HepG2 (cell line): ENCODE measurements at regions not wholly inside any gene's neighbourhood (a gene's known extent, or its start where the extent isn't known, plus 50 kb on each side); places are given as distances from the start of the nearest gene placed in this dataset.

Experiments used
- FOXA1 ChIP-seq, 2 experiments: fragments of 450-650 bp in 1 of 2; sonication (generic) in 1 of 2; formaldehyde crosslinking in 1 of 2; IDR thresholded peaks; 2 replicates each; pipeline versions ENCODE4 v1.4.0 to v1.6.1; 2016 to 2020; ENCODE audit warnings: missing genetic modification reagents in 1 of 2
- GABPA ChIP-seq, 2 experiments: IDR thresholded peaks; 2 replicates each; pipeline ENCODE4 v1.6.1; 2011 to 2016; ENCODE audit warnings: low read depth in 2 of 2, low read length in 1 of 2, missing biosample characterization in 1 of 2, missing genetic modification characterization in 1 of 2
- GMEB1 ChIP-seq: sonication (generic); formaldehyde crosslinking; IDR thresholded peaks from 2 replicates; pipeline ENCODE4 v1.5.1; 2020; ENCODE audit warnings: missing genetic modification reagents, mild to moderate bottlenecking, borderline replicate concordance
- IRX3 ChIP-seq: sonication (generic); formaldehyde crosslinking; IDR thresholded peaks from 2 replicates; pipeline ENCODE4 v1.8.1; 2023; ENCODE audit warnings: mild to moderate bottlenecking, low read depth, missing genetic modification reagents, borderline replicate concordance
- SIX1 ChIP-seq: sonication (generic); formaldehyde crosslinking; IDR thresholded peaks from 2 replicates; pipeline ENCODE4 v1.4.0; 2020; ENCODE audit warnings: missing genetic modification reagents, borderline replicate concordance
- TSC22D2 ChIP-seq: sonication (generic); formaldehyde crosslinking; IDR thresholded peaks from 2 replicates; pipeline ENCODE4 v1.5.1; 2020; ENCODE audit warnings: missing genetic modification reagents, mild to moderate bottlenecking, borderline replicate concordance
- ZBTB7B ChIP-seq: sonication (generic); formaldehyde crosslinking; IDR thresholded peaks from 2 replicates; pipeline ENCODE4 v1.4.0; 2020; ENCODE audit warnings: missing genetic modification reagents
- ZIK1 ChIP-seq: sonication (generic); formaldehyde crosslinking; IDR thresholded peaks from 2 replicates; pipeline ENCODE4 v1.5.0; 2020; ENCODE audit warnings: mild to moderate bottlenecking, low read depth, missing genetic modification reagents, borderline replicate concordance
- ZNF17 ChIP-seq: sonication (generic); formaldehyde crosslinking; IDR thresholded peaks from 2 replicates; pipeline ENCODE4 v1.5.0; 2020; ENCODE audit warnings: mild to moderate bottlenecking, missing genetic modification reagents
- ZNF580 ChIP-seq: IDR thresholded peaks from 2 replicates; pipeline ENCODE4 v1.6.1; 2016; ENCODE audit warnings: low read depth, borderline replicate concordance
- TF ChIP-seq, protein P1 (sequence below): sonication (generic); formaldehyde crosslinking; IDR thresholded peaks from 2 replicates; pipeline ENCODE4 v1.5.1; 2020; ENCODE audit warnings: mild to moderate bottlenecking, missing genetic modification reagents, borderline replicate concordance
- TF ChIP-seq, protein P2 (sequence below): sonication (generic); formaldehyde crosslinking; IDR thresholded peaks from 2 replicates; pipeline ENCODE4 v1.8.0; 2022; ENCODE audit warnings: missing genetic modification reagents, mild to moderate bottlenecking, borderline replicate concordance

- TF ChIP-seq, protein P1, sequence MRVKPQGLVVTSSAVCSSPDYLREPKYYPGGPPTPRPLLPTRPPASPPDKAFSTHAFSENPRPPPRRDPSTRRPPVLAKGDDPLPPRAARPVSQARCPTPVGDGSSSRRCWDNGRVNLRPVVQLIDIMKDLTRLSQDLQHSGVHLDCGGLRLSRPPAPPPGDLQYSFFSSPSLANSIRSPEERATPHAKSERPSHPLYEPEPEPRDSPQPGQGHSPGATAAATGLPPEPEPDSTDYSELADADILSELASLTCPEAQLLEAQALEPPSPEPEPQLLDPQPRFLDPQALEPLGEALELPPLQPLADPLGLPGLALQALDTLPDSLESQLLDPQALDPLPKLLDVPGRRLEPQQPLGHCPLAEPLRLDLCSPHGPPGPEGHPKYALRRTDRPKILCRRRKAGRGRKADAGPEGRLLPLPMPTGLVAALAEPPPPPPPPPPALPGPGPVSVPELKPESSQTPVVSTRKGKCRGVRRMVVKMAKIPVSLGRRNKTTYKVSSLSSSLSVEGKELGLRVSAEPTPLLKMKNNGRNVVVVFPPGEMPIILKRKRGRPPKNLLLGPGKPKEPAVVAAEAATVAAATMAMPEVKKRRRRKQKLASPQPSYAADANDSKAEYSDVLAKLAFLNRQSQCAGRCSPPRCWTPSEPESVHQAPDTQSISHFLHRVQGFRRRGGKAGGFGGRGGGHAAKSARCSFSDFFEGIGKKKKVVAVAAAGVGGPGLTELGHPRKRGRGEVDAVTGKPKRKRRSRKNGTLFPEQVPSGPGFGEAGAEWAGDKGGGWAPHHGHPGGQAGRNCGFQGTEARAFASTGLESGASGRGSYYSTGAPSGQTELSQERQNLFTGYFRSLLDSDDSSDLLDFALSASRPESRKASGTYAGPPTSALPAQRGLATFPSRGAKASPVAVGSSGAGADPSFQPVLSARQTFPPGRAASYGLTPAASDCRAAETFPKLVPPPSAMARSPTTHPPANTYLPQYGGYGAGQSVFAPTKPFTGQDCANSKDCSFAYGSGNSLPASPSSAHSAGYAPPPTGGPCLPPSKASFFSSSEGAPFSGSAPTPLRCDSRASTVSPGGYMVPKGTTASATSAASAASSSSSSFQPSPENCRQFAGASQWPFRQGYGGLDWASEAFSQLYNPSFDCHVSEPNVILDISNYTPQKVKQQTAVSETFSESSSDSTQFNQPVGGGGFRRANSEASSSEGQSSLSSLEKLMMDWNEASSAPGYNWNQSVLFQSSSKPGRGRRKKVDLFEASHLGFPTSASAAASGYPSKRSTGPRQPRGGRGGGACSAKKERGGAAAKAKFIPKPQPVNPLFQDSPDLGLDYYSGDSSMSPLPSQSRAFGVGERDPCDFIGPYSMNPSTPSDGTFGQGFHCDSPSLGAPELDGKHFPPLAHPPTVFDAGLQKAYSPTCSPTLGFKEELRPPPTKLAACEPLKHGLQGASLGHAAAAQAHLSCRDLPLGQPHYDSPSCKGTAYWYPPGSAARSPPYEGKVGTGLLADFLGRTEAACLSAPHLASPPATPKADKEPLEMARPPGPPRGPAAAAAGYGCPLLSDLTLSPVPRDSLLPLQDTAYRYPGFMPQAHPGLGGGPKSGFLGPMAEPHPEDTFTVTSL (CRISPR knock-in tag) = peak; percentile 82; the same call in 1 of the 2 replicates
- TF ChIP-seq FOXA1 (IDR thresholded peaks at IDR 0.05) (no peak), FOXA1 (CRISPR knock-in tag; IDR thresholded peaks at IDR 0.05) (peak; percentile 46; the same call in 1 of the 2 replicates), IRX3 (CRISPR knock-in tag) (no peak), ZNF17 (CRISPR knock-in tag) (no peak), SIX1 (peak; percentile 85; the same call in 1 of the 2 replicates), GMEB1 (no peak), ZNF580 (CRISPR knock-in tag) (no peak), GABPA (IDR thresholded peaks at IDR 0.05; ENCODE audit: low read depth, low read length) (no peak), GABPA (CRISPR knock-in tag; IDR thresholded peaks at IDR 0.05; ENCODE audit: low read depth) (no peak), ZIK1 (CRISPR knock-in tag) (0 out of 2 replicates have a peak, but pooled peaks have one; percentile 41), TSC22D2 (CRISPR knock-in tag) (no peak), ZBTB7B (peak; percentile 84)
- TF ChIP-seq, protein P2, sequence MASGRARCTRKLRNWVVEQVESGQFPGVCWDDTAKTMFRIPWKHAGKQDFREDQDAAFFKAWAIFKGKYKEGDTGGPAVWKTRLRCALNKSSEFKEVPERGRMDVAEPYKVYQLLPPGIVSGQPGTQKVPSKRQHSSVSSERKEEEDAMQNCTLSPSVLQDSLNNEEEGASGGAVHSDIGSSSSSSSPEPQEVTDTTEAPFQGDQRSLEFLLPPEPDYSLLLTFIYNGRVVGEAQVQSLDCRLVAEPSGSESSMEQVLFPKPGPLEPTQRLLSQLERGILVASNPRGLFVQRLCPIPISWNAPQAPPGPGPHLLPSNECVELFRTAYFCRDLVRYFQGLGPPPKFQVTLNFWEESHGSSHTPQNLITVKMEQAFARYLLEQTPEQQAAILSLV = peak; percentile 58; the same call in 1 of the 2 replicates
These were observed 64.6 kb upstream of the PIM1 start (continued) for GRCh38 chr6:37105148-37106050.
